ENCODE measurements at regions not wholly inside any gene's neighbourhood (a gene's known extent, or its start where the extent isn't known, plus 50 kb on each side); places are given as distances from the start of the nearest gene placed in this dataset.

DNA sequence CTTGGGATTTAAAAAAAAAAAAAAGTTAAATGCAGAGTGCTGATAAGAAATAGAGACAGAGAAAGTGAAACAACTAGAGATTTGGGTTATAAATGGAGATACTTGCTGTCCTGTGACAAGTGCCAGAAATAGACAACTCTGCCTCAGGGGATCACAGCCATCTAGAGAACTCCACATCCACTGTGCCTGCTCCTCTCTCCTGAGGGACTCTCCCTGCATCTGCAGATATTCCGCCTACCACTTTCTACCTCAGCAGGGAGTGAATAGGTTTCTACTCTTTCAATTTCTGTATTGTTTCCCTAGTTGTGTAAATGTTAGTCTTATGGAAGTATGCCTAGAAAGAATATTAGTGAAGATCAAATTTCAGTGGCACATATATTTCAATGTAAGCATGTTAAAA, 307.2 kb downstream of the HTR1A start:
- TF ChIP-seq, protein P1, sequence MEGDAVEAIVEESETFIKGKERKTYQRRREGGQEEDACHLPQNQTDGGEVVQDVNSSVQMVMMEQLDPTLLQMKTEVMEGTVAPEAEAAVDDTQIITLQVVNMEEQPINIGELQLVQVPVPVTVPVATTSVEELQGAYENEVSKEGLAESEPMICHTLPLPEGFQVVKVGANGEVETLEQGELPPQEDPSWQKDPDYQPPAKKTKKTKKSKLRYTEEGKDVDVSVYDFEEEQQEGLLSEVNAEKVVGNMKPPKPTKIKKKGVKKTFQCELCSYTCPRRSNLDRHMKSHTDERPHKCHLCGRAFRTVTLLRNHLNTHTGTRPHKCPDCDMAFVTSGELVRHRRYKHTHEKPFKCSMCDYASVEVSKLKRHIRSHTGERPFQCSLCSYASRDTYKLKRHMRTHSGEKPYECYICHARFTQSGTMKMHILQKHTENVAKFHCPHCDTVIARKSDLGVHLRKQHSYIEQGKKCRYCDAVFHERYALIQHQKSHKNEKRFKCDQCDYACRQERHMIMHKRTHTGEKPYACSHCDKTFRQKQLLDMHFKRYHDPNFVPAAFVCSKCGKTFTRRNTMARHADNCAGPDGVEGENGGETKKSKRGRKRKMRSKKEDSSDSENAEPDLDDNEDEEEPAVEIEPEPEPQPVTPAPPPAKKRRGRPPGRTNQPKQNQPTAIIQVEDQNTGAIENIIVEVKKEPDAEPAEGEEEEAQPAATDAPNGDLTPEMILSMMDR (IDR thresholded peaks at IDR 0.05; ENCODE audit: low read depth, low read length), result no peak
- TF ChIP-seq MYC (IDR thresholded peaks at IDR 0.05; ENCODE audit: low read depth, low read length) (no peak), POLR2A (IDR thresholded peaks at IDR 0.05; ENCODE audit: extremely low read depth, insufficient read length) (no peak)
- TF ChIP-seq, protein P2, sequence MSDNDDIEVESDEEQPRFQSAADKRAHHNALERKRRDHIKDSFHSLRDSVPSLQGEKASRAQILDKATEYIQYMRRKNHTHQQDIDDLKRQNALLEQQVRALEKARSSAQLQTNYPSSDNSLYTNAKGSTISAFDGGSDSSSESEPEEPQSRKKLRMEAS (IDR thresholded peaks at IDR 0.05; ENCODE audit: low read depth, low read length), result no peak
- DNase-seq (ENCODE audit: low read depth), result no peak
- no peak overlapping the region for H3K4me3 ChIP-seq (ENCODE audit: low read depth, low read length)

DNA sequence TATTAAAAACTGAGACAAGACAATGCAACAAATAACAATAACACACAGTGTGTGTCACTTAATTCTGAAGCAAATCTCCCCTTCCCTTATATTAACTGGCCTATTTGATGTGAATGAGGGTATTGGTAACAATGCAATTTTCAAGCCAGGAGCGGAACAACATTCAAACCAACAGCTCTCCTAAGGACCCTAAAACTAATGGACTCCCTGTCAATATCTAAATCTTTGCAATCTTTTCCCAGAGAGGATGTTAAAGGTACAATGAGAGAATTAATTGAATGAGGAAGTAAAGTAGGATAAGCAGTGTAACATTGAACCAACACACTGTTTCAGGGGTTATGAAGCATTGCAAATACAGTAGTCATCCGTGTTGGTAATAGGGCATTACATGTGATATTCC, 311.7 kb downstream of the HTR1A start:
- H3K4me3 ChIP-seq (ENCODE audit: low read depth, low read length), result no peak overlapping the region
- TF ChIP-seq MYC (IDR thresholded peaks at IDR 0.05; ENCODE audit: low read depth, low read length) (no peak), POLR2A (IDR thresholded peaks at IDR 0.05; ENCODE audit: extremely low read depth, insufficient read length) (no peak)
- TF ChIP-seq, protein P2 (IDR thresholded peaks at IDR 0.05; ENCODE audit: low read depth, low read length), result no peak
- TF ChIP-seq, protein P1 (IDR thresholded peaks at IDR 0.05; ENCODE audit: low read depth, low read length), result no peak
- DNase-seq (ENCODE audit: low read depth), result no peak

DNA sequence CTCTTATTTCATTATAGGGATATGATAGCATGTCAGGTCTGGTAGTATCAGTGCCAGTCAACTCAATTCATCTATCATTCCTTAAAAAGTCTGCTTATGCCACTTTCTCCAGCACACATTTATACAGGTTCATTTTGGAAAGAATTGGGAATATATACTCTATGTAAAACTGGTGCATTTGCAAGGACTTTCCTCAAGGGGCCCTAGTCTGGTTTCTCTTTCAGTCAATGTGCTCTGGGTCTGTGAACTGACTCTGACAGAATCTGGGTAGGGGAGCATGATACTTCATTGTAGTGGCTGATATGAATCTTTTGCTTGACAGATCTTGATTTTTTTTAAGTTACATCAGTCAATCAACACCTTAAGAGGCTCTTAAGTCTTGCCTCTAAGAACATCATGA, 313.9 kb downstream of the HTR1A start:
- H3K4me3 ChIP-seq (ENCODE audit: low read depth, low read length), result no peak overlapping the region
- TF ChIP-seq, protein P2 (IDR thresholded peaks at IDR 0.05; ENCODE audit: low read depth, low read length), result no peak
- TF ChIP-seq MYC (IDR thresholded peaks at IDR 0.05; ENCODE audit: low read depth, low read length) (no peak), POLR2A (IDR thresholded peaks at IDR 0.05; ENCODE audit: extremely low read depth, insufficient read length) (no peak)
- TF ChIP-seq, protein P1 (IDR thresholded peaks at IDR 0.05; ENCODE audit: low read depth, low read length), result no peak
- no peak for DNase-seq (ENCODE audit: low read depth)

DNA sequence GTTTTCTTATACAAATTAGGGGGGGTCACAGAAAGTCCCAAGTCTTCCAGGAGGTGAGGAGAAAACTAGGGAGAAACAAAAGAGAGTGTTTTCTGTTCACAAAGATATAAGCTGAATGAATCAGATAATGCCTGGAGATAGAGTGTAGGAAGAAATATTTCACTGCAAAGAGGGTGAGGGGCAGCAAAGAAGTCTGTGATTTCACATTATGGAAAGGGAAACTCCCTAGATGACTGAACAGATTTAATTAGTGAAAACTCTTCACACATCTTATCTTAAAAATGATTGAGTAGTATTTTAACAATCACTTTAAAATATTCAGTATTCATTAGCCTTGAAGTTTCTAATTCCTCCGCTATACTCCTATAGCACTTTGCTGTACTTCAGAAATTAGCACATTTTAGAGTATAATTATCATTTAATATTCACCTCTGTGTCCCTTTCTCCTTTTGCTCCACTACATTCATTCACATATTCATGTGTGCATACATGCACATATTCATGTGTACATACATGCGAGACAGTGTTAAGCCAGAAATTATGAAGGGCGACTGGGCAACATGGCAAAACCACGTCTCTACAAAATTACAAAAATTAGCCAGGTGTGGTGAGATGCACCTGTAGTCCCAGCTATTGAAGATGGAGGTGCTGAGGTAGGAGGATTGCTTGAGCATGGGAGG, 332.2 kb downstream of the HTR1A start:
- H3K4me3 ChIP-seq (ENCODE audit: low read depth, low read length), result no peak overlapping the region
- no peak for DNase-seq (ENCODE audit: low read depth)
- TF ChIP-seq, protein P2 (IDR thresholded peaks at IDR 0.05; ENCODE audit: low read depth, low read length), result no peak
- TF ChIP-seq POLR2A (IDR thresholded peaks at IDR 0.05; ENCODE audit: extremely low read depth, insufficient read length), result no peak
- TF ChIP-seq MYC (IDR thresholded peaks at IDR 0.05; ENCODE audit: low read depth, low read length), result no peak
- TF ChIP-seq, protein P1 (IDR thresholded peaks at IDR 0.05; ENCODE audit: low read depth, low read length), result no peak

DNA sequence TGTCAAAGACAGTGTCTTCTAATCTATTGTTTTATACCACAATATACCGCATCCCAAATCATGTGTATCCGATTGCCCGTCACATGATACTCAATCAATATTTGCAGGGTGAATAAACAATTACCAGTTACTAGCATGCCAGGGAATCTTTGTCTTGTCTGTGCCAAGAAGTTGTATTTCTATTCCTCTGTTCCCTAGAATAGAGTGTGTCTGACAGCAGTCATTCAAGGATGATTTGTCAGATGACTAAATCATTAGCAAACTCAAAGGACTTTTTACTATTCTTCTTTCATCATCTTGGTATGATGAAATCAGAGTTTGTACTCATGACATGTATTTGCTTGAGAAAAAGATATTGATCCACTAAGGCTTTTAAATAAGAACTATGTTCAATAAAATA, 348.8 kb downstream of the HTR1A start:
- no peak overlapping the region for H3K4me3 ChIP-seq (ENCODE audit: low read depth, low read length)
- DNase-seq (ENCODE audit: low read depth), result no peak
- TF ChIP-seq, protein P1 (IDR thresholded peaks at IDR 0.05; ENCODE audit: low read depth, low read length), result no peak
- TF ChIP-seq POLR2A (IDR thresholded peaks at IDR 0.05; ENCODE audit: extremely low read depth, insufficient read length) (no peak), MYC (IDR thresholded peaks at IDR 0.05; ENCODE audit: low read depth, low read length) (no peak)
- TF ChIP-seq, protein P2 (IDR thresholded peaks at IDR 0.05; ENCODE audit: low read depth, low read length), result no peak
